Mesodermal cell (in vitro differentiated cells): ENCODE measurements at regions not wholly inside any gene's neighbourhood (a gene's known extent, or its start where the extent isn't known, plus 50 kb on each side); places are given as distances from the start of the nearest gene placed in this dataset.
"Not testable (repeated sequence)": the region's sequence is repeated elsewhere in the genome, so short reads cannot be mapped to it uniquely, and the experiment has no call there.

Experiments
- H3K27ac ChIP-seq: 2 replicates; pipeline ENCODE4 v1.7.0; 2013; ENCODE audit warnings: mild to moderate bottlenecking, low read depth, low read length, moderate library complexity; ENCODE audit not compliant: severe bottlenecking
- H3K36me3 ChIP-seq: 2 replicates; pipeline ENCODE4 v1.7.1; 2013; ENCODE audit warnings: mild to moderate bottlenecking, low read length, moderate library complexity; ENCODE audit not compliant: control insufficient read depth, insufficient read depth
- H3K4me1 ChIP-seq: one replicate; pipeline ENCODE4 v1.7.1; 2013; ENCODE audit warnings: mild to moderate bottlenecking, low read length; ENCODE audit not compliant: insufficient read depth, control insufficient read depth, poor library complexity, severe bottlenecking
- H3K4me3 ChIP-seq: 2 replicates; pipeline ENCODE4 v1.7.0; 2013; ENCODE audit warnings: low read length, control low read depth, mild to moderate bottlenecking; ENCODE audit not compliant: insufficient read depth, poor library complexity, severe bottlenecking; ENCODE audit errors: extremely low read depth
- H3K9me3 ChIP-seq: 2 replicates; pipeline ENCODE4 v1.7.1; 2013; ENCODE audit warnings: mild to moderate bottlenecking, low read length, moderate library complexity; ENCODE audit not compliant: control insufficient read depth
- WGBS, 2 experiments: methylation state at CpG; one replicate each; pipeline ENCODE4 v1.1.5; 2013; ENCODE audit warnings: missing lambda C conversion rate in 2 of 2; ENCODE audit not compliant: insufficient coverage in 2 of 2; 5-methylcytosine and 5-hydroxymethylcytosine counted together

GRCh38 chr16:29309601-29310000 lies 96.9 kb downstream of the NPIPB11 start:
- not testable (repeated sequence) for H3K36me3 ChIP-seq, H3K9me3 ChIP-seq, H3K27ac ChIP-seq, H3K4me3 ChIP-seq
- 94 to 96% methylated on average over 12 of the region's 13 CpGs for WGBS, 2 experiments
- H3K4me1 ChIP-seq: peaks cover 18% of the 10 kb centered on the region

GRCh38 chr16:29308644-29309546 lies 97.6 kb downstream of the NPIPB11 start:
- no peak overlapping the region for H3K4me3 ChIP-seq
- peaks cover 19% of the 10 kb centered on the region for H3K4me1 ChIP-seq
- no peaks in the 10 kb centered on the region for H3K9me3 ChIP-seq
- WGBS, 2 experiments: 90 to 92% methylated on average over 15 to 19 of the region's 20 CpGs
- no peaks in the 10 kb centered on the region for H3K36me3 ChIP-seq
- H3K27ac ChIP-seq: peak overlapping the region; percentile 16

- H3K36me3 ChIP-seq: no peaks in the 10 kb centered on the region
- peaks cover 22% of the 10 kb centered on the region for H3K4me1 ChIP-seq
- H3K4me3 ChIP-seq: no peak overlapping the region
- H3K27ac ChIP-seq: peak overlapping the region; percentile 16
- H3K9me3 ChIP-seq: no peaks in the 10 kb centered on the region
- WGBS, 2 experiments: 92 to 97% methylated on average over 11 to 14 of the region's 19 CpGs
These were observed 98.7 kb downstream of the NPIPB11 start for GRCh38 chr16:29307598-29308507.

GRCh38 chr16:29306943-29307597 lies 99.4 kb downstream of the NPIPB11 start:
- no peak overlapping the region for H3K27ac ChIP-seq

GRCh38 chr16:29306201-29306600 lies 100.3 kb downstream of the NPIPB11 start:
- H3K36me3 ChIP-seq: no peaks in the 10 kb centered on the region
- H3K4me1 ChIP-seq: peaks cover 22% of the 10 kb centered on the region
- H3K9me3 ChIP-seq: no peaks in the 10 kb centered on the region
- H3K27ac ChIP-seq: no peak overlapping the region
- WGBS, 2 experiments: 91 to 94% methylated on average over 11 to 14 of the region's 14 CpGs
- no peak overlapping the region for H3K4me3 ChIP-seq

More at GRCh38 chr16:29306943-29307597, 99.4 kb downstream of the NPIPB11 start:
- H3K4me1 ChIP-seq: peaks cover 22% of the 10 kb centered on the region
- H3K36me3 ChIP-seq: no peaks in the 10 kb centered on the region
- 90 to 94% methylated on average over 7 to 8 of the region's 10 CpGs for WGBS, 2 experiments
- no peaks in the 10 kb centered on the region for H3K9me3 ChIP-seq
- no peak overlapping the region for H3K4me3 ChIP-seq

- WGBS, 2 experiments: 68 to 86% methylated on average over 2 to 5 of the region's 11 CpGs
- not testable (repeated sequence) for H3K4me3 ChIP-seq
These were observed 101.5 kb downstream of the NPIPB11 start for GRCh38 chr16:29305018-29305417.

GRCh38 chr16:29304251-29304650 lies 102.3 kb downstream of the NPIPB11 start:
- Histone ChIP-seq H3K9me3 (no peaks in the 10 kb centered on the region), H3K4me1 (peaks cover 22% of the 10 kb centered on the region), H3K36me3 (no peaks in the 10 kb centered on the region), H3K27ac (no peak overlapping the region), H3K4me3 (no peak overlapping the region)
- 90 to 95% methylated on average over 9 to 11 of the region's 11 CpGs for WGBS, 2 experiments

More at GRCh38 chr16:29305018-29305417, 101.5 kb downstream of the NPIPB11 start:
- peaks cover 22% of the 10 kb centered on the region for H3K4me1 ChIP-seq
- H3K36me3 ChIP-seq, H3K9me3 ChIP-seq, H3K27ac ChIP-seq: not testable (repeated sequence)

- Histone ChIP-seq H3K36me3 (no peaks in the 10 kb centered on the region), H3K4me1 (peaks cover 19% of the 10 kb centered on the region), H3K27ac (no peak overlapping the region), H3K9me3 (no peaks in the 10 kb centered on the region), H3K4me3 (no peak overlapping the region)
- WGBS, 2 experiments: 93% methylated on average over 5 of the region's 5 CpGs
These were observed 103.0 kb downstream of the NPIPB11 start for GRCh38 chr16:29303520-29303919.

- Histone ChIP-seq H3K36me3 (no peaks in the 10 kb centered on the region), H3K4me3 (no peak overlapping the region), H3K27ac (no peak overlapping the region), H3K4me1 (peaks cover 14% of the 10 kb centered on the region), H3K9me3 (no peaks in the 10 kb centered on the region)
- WGBS, 2 experiments: 95 to 97% methylated on average over 11 of the region's 13 CpGs
These were observed 103.5 kb downstream of the NPIPB11 start for GRCh38 chr16:29302976-29303375.

GRCh38 chr16:29302433-29302832 lies 104.1 kb downstream of the NPIPB11 start:
- H3K4me3 ChIP-seq, H3K9me3 ChIP-seq, H3K27ac ChIP-seq, H3K36me3 ChIP-seq: not testable (repeated sequence)
- H3K4me1 ChIP-seq: peaks cover 10% of the 10 kb centered on the region
- WGBS, 2 experiments: 91 to 95% methylated on average over 12 to 18 of the region's 20 CpGs
